WI38 (cell line): ENCODE measurements at regions not wholly inside any gene's neighbourhood (a gene's known extent, or its start where the extent isn't known, plus 50 kb on each side); places are given as distances from the start of the nearest gene placed in this dataset.

Experiments
- H3K4me3 ChIP-seq: 2 replicates; pipeline ENCODE4 v1.5.1; 2011; ENCODE audit warnings: low read depth, mild to moderate bottlenecking, control low read depth, low read length
- TF ChIP-seq, protein P1 (sequence below): IDR thresholded peaks from 2 replicates; pipeline ENCODE4 v1.5.1; 2012; ENCODE audit warnings: low read depth, mild to moderate bottlenecking, control low read depth, low read length

DNA sequence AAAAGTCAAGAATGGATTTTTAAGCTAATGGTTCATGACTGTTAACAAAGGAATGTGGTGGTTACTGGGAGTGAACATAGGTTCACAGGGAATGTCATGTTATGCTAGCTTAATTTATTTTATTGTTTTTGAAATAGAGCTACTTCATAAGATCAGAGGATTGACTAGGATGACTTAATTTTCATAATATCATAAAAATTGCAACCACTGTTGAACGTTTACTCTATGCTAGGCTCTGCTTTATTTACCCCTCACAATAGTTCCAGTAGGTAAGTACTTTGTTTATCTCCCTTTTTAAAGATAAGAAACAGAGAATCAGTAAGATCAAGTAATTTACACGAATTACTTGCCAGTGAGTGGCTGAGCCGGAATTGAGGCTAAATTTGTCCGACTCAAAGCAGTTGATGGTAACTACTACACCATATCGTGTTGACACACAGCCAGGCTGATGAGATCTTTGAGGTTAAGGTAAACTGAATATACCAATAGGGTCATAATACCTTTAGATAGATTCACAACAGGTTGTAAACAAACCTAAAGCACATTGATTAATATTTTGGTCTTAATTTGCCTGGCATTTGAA lies 194.6 kb upstream of the CITED2 start:
- no peak overlapping the region for H3K4me3 ChIP-seq
- TF ChIP-seq, protein P1, sequence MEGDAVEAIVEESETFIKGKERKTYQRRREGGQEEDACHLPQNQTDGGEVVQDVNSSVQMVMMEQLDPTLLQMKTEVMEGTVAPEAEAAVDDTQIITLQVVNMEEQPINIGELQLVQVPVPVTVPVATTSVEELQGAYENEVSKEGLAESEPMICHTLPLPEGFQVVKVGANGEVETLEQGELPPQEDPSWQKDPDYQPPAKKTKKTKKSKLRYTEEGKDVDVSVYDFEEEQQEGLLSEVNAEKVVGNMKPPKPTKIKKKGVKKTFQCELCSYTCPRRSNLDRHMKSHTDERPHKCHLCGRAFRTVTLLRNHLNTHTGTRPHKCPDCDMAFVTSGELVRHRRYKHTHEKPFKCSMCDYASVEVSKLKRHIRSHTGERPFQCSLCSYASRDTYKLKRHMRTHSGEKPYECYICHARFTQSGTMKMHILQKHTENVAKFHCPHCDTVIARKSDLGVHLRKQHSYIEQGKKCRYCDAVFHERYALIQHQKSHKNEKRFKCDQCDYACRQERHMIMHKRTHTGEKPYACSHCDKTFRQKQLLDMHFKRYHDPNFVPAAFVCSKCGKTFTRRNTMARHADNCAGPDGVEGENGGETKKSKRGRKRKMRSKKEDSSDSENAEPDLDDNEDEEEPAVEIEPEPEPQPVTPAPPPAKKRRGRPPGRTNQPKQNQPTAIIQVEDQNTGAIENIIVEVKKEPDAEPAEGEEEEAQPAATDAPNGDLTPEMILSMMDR = no peak

DNA sequence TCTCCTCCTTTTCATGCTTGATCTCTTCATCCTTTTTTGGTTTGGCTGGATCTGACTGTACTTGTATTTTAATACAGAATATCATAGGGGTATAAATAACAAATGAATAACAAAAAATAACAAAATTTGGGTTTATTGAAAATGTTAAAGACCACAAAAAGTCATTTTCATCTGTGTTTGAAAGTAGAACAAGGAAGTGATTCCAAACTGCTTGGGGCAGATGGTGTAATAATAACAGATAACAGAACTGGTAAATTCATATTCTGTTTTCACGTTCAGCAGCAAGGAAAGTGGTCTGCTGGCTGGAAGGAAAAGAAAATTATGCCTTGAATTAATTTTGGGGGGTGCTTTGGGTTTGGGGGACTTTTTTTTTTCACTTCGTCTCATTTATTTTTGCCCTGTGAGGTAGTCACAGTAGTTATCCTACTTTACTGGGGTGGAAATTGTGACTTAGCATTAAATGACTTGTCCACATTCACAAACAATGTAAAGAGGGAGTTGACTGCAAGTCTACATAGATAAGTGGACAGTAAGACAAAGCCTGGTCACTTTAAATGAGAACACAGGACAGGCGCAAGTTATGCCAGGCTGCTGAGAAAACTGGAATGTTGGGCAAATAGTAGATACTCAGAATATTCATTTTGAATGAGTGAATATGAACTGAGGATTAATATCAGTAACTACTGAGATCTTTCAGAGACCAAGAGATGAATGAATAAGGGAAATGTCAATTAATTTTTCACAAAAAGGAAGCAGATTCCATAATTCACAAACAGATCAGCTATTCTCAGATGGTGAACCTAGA lies 193.9 kb upstream of the CITED2 start:
- TF ChIP-seq, protein P1 = no peak
- no peak overlapping the region for H3K4me3 ChIP-seq

DNA sequence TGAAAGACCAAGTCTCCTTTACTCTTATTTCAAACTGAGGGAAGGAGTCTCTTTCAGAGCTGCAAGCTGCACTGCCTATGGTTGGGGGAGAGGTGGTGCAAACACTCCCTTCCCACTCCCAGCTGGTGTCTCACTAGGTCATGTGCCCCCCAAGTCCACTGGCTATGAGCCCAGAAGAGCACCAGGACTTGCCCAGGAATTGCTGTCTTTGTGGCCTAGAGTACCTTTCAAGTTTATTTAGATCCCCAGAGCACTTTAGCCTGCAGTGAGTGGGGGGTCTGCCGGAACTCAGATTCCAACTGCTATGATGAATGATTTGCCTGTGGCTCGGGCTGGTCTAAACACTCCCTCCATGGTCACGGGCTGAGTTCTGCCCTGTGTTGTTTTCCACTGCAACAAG lies 192.6 kb upstream of the CITED2 start:
- TF ChIP-seq, protein P1 = no peak

DNA sequence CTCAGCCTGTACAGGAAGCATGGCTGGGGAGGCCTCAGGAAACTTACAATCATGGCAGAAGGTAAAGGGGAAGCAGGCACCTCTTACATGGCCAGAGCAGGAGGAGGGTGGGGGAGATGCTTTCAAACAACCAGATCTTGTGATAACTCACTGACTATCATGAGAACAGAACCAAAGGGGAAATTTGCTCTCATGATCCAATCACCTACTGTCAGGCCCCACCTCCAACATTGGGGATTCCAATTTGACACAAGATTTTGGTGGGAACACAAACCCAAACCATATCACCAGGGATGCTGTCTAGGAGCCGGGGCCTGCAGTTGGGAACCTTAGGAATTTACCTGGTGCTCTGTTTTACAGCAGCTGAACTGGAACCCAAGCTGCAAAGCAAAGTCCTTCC lies 191.1 kb upstream of the CITED2 start:
- TF ChIP-seq, protein P1 = no peak
- no peak overlapping the region for H3K4me3 ChIP-seq

More for the DNA sequence above, 192.6 kb upstream of the CITED2 start:
- H3K4me3 ChIP-seq = no peak overlapping the region

DNA sequence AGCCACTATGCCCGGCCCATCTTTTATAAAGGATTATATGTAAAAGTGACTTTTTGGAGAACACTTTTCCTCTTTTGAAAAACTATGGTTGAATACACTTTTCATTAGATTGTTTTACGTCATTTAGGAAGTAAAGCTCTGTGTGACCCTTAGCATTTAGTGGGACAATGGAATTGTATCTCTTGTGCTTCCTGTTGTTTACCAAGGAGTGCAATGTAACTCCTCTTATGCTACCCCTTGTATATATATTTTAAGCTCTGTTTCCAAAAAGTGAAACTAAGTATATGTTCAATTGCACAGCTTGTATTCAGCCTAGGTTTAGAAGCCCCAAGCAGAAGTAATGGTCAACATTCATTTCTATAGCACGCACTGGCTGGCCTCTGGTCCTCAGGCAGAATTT lies 183.1 kb upstream of the CITED2 start:
- TF ChIP-seq, protein P1 = no peak
- no peak overlapping the region for H3K4me3 ChIP-seq

DNA sequence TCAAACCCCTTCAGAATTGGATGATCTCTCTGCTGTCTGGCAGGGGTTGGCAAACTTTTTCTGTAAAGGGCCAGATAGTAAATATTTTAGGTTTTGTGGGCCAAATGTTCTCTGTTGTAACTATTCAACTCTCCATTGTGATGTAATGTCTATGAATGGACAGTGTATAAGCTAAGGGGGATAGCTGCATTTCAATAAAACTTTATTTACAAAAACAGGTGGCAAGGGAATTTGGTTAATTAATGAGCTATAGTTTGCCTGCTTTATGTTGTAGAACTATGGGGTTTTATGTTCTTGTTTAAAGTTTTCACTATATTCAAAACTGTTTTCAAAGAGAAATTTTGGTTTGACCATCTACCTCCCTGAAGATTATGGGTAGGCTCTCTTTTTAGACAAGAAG lies 182.1 kb upstream of the CITED2 start:
- TF ChIP-seq, protein P1 = no peak
- no peak overlapping the region for H3K4me3 ChIP-seq

DNA sequence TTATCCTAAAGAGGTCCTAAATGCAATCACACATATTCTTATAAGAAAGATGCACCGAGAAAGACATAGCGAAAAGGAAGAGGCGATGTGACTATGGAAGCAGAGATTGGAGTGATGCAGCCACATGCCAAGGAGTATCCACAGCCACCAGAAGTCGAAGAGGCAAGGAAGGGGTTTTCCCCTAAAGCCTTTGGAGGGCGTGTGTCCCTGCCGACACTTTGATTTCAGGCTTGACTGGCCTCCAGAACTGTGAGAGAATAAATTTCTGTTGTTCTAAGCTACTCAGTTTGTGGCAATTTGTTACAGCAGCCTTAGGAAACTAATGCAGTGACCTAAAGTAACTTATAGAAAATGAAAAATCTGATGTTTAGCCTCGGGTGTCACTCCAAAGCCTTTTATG lies 179.5 kb upstream of the CITED2 start:
- TF ChIP-seq, protein P1 = no peak
- H3K4me3 ChIP-seq = no peak overlapping the region
